ENCODE measurements at regions not wholly inside any gene's neighbourhood (a gene's known extent, or its start where the extent isn't known, plus 50 kb on each side); places are given as distances from the start of the nearest gene placed in this dataset.
A peak's percentile ranks its signal among the peaks of the same experiment; 100 is the strongest.
"Not testable (repeated sequence)": the region's sequence is repeated elsewhere in the genome, so short reads cannot be mapped to it uniquely, and the experiment has no call there.

DNA sequence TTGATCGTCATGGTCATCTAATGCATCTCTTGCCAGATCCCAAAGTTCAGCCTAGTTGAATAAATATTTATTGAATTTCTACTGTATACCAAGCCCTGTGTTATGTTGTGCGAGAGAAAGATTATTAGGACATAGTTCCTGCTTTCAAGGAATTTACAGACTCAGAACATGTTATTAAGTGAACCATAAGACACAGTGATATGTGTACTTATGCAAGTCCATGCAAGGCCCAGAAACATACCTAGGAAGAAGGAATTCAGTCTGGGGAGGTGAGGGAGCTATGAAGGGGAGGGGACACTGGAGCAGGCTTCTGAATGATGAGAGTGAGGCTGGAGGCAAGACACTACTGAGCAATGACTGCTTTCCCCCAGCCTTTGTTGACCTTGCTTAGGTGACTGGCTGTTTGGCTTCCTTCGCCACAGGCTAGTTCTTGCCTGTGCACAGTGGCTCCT, 81.4 kb downstream of the ACAA2 start:
- no peak for DNase-seq (ENCODE audit: low read depth in 2 of 2)

DNA sequence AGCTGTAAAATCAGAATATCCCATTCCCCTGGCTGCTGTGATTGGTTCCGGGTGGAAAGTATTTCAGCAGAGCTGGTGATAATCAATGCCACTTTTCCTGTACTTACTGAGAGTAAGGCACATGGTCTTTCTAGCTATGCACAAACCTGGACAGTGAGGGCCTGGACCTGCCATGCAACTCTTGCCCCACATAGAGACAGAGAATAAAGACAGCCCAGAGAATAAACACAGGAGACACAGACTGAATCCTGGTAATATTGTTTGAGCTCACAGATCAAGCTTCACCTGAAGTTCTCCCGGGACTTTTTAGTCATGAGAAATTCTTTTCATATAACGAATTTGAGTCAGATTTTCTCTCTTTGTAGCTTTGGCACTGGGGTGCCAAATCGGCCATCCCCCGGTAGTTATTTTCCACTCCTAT, 81.9 kb downstream of the ACAA2 start:
- no peak for DNase-seq (ENCODE audit: low read depth in 2 of 2)

DNA sequence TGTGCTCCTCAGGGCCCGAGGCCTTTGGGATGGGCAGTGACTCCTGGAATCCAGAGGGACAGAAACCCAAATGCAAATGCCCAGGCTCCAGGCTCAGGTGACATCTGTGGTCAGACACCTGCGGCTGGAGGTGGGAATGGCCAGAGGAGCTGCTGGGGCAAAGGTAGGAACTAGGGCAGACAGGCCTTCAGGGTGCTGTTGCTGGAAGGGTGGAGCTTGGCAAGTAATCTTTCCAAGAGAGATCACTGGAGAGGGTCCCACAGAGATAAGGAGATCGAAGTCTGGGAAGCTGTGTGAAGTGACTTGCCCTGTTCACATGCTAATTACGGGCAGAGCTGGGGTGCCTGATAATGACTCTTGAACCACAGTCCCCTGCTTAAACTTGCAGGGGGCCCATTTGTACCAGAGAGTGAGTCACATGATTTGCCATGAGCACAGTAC, 82.4 kb downstream of the ACAA2 start:
- DNase-seq (ENCODE audit: low read depth in 2 of 2), result no peak

DNA sequence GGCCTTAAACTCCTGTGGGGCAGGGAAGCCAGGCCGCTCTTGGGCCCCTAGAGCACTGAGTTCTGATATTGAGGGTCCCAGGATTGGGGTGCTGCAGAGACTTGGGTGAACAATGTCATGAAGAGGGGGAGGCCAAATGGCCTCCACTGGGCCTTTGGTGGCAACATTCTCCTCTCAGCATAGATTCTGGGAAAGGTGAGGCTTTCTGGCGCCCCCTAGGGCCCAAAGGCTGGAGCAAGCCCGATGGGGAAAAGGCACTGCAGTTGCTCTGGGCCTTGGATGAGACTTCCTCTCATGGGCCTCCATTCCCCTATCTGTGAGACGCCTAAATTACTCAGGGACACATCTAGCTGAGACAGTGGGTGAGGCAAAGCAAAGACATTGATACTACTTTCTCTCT, 84.8 kb downstream of the ACAA2 start:
- DNase-seq (ENCODE audit: low read depth in 2 of 2), result peak in 1 of 2 donors; percentile 1

DNA sequence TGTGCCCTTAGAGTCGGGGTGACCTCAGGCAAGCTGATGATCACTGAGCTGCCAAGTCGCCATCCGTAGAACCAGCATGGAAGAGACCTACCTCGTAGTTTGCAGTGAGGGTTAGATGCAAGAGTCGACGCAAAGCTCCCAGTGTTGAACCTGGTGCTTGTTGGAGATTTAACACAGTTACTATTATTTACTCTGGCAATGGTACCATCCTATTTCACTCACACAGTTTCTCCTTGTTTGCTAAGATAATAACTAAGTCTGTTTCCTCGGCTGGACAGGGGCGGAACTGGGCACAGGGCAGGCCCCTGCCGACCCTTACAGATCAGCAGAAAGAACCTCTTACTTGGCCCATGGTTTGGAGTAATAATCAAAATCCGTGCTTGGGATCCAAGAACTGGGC, 85.5 kb downstream of the ACAA2 start:
- no peak for DNase-seq (ENCODE audit: low read depth in 2 of 2)

DNA sequence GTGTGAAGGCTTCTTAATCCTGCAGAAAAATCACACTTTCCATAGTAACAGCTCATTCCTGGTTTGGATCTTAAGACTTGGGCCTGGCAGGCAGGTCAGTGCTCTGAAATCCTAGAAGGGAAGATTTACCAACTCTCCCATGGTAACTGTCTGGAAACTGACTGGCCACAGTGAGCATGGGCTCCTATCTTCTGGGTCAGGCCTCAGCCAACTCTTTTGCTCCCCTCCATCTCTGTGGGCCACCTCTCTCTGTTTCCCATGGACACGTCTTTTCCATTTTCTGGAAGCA, 86.7 kb downstream of the ACAA2 start:
- no peak for DNase-seq (ENCODE audit: low read depth in 2 of 2)

DNA sequence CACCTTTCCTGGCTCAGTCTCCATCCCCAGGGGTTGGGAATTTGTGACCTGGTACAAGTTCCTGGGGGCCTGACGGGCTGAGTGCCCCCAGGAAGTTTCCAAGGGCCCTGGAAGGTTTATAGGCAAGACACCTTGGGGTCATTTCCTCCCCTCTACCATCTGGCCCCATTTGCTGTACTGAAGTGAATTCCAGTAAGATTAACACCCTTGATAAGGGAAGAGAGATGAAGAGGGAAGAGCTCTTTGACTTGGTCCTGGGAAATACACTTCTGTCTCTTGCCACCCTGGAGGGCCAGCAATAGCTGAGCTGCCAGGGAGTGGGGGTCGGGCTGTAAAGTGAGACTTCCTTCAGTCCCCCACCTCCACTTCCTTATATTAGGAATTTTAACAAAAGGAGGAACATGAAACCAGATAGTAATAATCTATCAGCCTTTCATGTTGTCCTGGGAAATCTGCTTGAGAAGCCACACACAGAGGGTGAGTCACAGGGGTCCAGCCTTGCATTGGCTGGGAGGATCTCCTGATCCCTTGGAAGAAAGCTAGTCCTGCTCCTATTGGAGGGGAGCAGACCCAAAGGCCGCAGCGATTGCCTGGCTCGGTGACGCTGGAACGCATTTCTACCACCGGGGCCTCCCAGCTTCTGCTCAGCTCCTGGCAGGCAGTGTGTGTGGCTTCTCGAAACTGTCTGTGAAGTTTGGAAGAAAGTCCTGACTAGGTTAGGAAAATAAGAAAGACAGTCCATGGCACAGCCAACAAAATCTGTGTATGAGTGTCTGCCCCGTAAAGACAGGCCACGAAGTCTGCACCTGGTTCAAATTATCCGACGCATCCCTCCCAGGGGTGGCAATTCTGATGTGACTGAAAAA, 87.3 kb downstream of the ACAA2 start:
- no peak for DNase-seq (ENCODE audit: low read depth in 2 of 2)

DNA sequence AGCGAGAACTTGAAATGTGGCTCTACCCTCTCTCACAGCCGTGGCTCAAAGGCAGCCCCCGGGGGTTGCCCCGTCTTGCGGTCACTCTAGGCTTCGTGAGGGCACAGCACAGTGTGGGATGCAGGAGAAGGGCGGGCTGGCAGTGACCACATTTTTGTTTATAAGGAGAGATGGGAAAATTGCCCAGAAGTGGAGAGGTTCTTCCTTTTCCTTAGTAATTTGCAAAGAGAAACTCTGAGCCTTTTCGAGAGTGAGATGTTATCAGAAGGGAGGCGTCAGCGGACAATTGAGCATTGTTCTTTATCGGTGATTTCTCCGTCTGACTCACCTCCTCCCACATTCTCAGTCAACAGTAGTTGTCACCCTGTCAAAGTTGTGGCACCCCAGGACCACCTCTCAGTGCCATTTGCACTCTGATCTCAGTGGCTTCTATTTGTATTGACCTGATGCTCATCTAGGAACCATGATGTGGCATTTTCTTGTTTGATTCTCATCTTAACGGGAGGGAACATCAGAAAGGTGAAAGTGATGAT, 89.6 kb downstream of the ACAA2 start:
- no peak for DNase-seq (ENCODE audit: low read depth in 2 of 2)

DNA sequence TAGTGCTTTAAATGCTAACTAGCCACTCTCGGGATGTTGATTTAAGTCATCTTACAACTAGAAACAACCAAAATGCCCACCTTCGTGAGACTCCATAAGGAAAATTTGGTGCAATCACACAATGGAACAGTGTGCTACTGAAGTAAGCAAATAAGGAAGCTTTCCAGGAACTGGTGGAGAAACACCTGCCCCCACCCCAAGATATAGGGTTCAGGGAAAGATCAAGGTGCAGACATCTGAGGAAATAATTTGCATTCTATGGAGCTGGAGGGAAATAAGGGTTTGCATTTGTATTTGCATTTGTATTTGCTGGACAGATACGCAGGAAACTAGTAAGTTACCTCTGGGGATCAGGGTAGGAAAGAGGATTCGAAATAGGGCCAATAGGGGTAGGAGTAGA, 90.9 kb downstream of the ACAA2 start:
- no peak for DNase-seq (ENCODE audit: low read depth in 2 of 2)

DNA sequence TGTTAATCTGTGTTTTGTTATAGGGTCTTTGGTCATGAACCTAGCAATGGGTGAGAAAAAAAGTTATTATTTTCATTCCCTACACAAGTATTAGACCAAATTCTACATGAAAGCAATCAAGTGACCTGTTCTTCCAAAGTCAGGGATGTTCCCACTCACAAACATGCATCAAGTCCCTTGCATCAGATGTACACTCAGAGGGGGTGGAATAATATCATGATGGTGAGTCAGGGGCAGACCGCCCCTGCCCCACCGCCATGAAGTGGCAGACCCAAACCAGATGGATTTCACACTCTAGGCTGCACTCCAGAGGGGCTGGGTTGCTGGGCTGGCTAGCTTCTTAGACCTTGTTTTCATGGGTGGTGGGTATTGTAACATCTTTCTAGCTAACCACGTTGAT, 91.4 kb downstream of the ACAA2 start:
- DNase-seq (ENCODE audit: low read depth in 2 of 2), result no peak

DNA sequence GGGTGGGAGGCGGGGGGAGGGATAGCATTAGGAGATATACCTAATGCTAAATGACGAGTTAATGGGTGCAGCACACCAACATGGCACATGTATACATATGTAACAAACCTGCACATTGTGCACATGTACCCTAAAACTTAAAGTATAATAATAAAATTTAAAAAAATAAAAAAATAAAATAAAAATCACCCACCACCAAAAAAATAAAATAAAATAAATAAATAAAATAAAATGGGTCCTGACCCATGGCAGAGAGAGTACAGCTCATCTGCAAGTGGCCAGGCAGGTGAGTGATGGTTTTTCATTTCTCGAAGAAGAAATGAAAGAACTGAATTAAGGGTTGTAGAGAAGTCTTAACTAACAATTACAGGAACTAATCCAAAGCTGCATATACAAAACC, 92.4 kb downstream of the ACAA2 start:
- DNase-seq (ENCODE audit: low read depth in 2 of 2), result not testable (repeated sequence)

DNA sequence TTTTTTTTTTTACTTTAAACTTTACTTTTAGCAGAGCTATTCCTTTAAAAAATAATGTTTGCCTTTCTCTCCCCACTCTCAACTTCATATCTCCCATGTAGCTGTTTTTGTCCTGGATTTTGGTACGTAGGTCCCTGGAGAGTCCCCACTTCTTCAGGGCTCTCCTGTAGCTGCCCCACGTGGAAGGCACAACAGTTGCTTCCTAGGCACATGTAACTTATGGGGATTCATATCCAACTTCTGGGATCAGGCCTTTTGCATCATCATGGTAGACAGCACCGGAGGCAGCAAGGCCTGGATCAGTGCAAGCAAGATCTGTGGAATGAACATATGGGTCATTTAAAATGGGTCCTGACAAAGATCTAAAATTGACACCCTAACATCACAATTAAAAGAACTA, 95.7 kb downstream of the ACAA2 start:
- DNase-seq (ENCODE audit: low read depth in 2 of 2), result no peak

DNA sequence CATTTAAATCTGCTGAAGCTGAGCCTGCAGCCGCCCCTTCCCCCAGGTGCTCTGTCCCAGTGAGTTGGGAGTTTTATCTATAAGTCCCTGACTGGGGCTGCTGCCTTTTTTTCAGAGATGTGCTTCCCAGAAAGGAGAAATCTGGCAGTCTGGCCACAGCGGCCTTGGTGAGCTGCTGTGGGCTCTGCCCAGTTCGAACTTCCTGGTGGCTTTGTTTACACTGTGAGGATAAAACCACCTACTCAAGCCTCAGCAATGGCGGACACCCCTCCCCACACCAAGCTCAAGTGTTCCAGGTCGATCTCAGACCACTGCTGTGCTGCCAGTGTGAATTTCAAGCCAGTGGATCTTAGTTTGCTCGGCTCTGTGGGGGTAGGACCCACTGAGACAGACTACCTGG, 97.3 kb downstream of the ACAA2 start:
- no peak for DNase-seq (ENCODE audit: low read depth in 2 of 2)

DNA sequence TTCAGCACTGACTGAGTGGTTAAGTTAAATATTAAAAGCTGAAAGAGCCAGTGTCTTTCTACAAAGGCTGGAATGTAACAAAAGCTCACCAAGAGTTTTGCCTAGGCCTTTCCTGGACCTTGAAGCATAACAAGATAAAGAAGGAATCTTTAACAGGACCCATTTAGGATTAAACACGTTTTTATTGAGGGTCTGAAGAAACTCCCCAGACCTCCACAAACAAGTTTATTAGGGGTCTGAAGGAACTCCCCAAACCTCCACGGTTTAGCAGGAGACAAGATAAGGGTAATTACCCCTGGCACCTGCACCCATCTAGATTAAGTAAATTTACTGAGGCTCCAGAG, 104.0 kb downstream of the ACAA2 start:
- DNase-seq (ENCODE audit: low read depth in 2 of 2), result no peak

DNA sequence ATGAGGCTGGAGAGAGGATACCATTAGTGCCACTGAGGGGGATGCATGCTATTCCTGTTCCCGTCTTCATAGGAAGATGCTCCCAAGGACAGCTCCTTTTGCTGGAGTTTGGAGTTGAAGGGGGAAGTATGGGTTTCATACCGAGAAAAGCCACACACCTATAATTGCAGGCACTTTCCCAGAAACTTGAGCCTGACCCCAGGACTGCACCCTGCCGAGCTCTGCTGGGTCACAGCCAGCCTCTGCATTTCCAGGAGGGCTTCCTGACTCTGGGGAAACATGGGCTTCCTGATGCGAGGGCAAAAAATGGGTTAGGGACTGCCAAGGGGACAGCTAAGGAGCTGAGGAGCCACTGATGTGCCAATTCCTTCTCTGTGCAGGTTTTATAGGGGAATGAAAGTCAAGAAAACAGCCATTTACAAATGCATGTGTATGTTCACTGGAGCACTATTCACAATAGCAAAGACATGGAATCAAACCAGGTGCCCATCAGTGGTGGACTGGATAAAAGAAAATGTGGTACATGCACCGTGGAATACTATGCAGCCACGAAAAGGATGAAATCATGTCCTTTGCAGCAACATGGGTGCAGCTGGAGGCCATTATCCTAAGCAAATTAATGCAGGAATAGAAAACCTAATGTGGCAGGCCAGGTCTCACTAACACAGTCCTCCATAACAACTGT, 104.5 kb downstream of the ACAA2 start:
- DNase-seq (ENCODE audit: low read depth in 2 of 2), result no peak

DNA sequence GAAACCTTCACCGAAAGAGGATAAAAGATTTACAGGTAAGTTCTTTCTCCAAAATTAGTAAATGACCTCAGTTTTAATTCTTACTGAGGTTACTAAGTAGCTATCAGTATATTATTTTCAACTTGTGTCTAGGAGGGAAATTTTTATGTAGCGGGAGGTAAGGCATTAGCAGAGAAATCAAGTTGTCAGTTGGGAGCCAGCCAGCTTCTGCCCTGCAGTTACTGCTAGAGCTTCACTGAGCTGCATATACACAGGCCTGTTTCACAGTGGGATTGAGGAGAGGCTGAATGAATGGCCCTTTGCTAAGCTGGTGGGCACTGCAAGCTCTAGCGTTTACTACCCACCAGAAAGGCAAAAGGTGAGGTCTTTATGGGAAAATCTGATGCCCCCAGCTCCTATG, 105.7 kb downstream of the ACAA2 start:
- DNase-seq (ENCODE audit: low read depth in 2 of 2), result no peak

DNA sequence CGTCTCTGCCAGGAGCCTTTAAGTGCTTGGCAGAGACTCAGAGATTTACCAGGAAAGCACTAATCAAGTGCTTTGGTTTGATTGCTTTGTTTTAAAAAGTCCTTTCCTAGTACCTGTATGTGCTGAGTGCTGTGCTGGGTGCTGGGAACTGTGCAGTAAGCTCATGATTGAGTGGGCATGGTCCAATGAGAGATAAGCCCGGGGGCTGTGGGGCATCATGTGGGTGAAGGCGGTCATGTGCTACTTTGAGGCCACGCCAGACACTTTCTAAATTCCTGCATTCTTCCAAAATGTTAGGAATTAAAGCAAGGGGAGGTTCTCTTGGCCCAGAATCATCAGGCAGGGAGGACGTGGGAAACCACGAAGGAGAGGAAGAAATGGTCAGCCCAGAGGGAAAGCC, 109.0 kb downstream of the ACAA2 start:
- DNase-seq (ENCODE audit: low read depth in 2 of 2), result no peak

DNA sequence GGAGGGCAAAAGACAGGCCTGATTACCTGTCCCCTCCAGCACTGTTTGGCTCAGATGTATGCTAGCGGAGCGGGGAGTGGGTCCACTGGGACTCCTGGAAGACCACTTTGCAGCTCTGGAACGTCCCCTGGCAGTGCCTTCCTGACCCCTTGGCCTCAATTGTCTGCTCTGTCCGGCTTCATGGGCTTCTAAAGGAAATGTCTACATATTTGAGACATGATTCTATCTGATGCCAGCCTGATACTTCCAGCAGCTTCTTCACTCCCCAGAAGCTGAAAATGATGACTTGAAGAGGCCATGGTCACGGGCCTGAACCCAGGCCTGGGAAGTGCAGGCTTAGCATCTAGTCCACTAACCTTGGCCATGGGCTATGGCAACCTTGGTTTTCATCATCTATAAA, 112.1 kb downstream of the ACAA2 start:
- no peak for DNase-seq (ENCODE audit: low read depth in 2 of 2)

DNA sequence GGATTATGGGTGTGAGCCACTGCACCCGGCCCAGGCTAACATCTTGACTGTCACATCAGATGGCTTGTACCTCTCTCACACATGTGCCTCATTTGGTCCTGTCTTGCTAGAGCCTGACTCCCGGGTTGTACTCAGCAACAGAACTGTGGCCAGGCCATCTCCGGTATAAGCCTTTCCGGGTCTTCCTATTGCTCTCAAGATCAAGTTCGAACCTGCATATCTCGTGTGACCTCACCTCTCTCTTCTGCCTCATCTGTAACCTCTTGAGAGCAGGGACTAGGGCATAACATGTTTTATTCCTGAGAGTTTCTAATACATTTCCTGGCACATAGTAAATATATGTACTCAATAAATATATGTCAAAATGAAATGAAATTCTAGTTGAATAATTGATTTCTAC, 114.0 kb downstream of the ACAA2 start:
- DNase-seq (ENCODE audit: low read depth in 2 of 2), result no peak

DNA sequence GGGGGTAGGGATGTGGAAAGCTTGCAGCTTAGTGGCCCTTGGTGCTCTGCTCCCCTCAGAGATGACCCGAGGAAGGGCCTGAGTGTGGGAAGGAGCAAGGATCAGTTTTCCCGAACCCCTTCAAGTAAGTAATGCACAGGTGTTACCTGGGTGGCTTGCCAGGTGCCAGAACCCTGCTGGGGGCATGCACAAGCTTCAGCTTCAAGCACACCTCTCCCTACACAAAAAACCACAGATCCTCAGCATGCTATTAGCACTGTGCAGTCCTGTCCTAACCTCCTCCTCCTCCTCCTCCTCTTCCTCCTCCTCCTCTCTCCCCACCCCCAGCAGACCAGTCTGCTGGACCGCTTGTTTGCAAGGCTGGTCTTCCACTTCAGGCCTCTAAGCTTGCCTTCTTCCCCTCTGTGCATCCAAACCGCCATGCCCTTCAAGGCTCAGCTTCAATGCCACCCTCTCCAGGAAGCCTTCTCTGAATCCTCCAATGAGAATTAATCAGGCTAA, 114.8 kb downstream of the ACAA2 start:
- no peak for DNase-seq (ENCODE audit: low read depth in 2 of 2)

DNA sequence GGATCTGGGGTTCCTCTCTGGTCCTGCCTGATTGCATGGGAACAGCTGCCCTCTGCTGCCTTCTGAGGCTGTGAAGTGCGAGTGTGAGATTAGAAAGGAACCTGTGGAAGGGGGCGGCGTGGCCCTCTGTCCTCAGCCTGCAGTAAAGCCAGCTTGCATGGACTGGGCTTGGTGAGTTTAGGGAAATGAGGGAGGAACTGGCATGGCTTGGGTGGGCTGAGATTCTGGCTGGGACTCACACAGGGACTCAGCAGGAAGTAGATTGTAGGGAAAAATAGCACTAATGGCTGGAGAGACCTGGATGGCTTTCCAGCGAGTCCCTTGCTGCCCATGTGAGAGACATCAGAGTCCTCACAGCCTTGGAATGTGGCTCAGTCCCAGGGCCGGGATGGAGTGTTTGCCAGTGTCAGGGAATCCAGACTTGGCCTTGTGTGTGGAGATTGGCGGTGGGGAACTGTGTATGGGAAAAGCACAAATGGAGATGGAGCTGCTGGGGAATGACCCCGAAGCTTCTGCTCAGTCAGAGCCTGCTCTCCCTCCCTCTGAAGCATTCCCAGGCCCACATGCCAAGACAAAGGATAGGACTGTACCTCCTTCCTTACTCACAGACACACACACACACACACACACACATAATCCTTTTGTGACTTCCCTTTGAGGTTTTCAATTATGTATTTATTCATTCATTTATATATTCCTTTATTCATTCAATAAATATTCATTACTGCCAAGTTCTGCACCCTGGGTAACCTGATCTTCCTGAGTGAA, 115.4 kb downstream of the ACAA2 start:
- no peak for DNase-seq (ENCODE audit: low read depth in 2 of 2)

DNA sequence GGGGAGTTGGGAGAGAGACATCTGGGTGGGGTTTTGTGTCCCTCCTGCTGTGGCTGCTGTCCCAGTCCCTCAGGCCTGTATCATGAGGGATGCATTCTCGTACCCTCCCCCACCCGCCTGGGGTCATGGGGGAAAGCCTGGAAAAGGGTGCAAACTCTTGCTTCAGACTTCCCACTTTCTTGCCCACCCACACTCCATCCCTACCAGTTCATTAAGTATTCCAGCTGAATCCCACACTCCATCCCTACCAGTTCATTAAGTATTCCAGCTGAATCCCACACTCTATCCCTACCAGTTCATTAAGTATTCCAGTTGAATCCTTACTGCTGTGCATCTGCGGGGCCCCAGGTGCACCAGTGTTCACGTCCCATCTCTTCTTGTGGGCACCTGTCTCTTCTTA, 116.3 kb downstream of the ACAA2 start:
- DNase-seq (ENCODE audit: low read depth in 2 of 2), result no peak
